Adrenal gland (tissue), 9 donors: ENCODE measurements at regions not wholly inside any gene's neighbourhood (a gene's known extent, or its start where the extent isn't known, plus 50 kb on each side); places are given as distances from the start of the nearest gene placed in this dataset.

ENCODE experiments used
- DNase-seq, 7 donors: peaks; one replicate each; pipeline ENCODE4 v3.0.0-alpha.2; 2019 to 2020
- H3K27ac ChIP-seq, 5 donors: fragments of 200-600 bp; sonication (generic) in 4 of 5; 1 replicate in 3 of 5; 2 replicates in 2 of 5; pipeline versions ENCODE4 v1.5.1 to v1.8.0; 2016 to 2020; ENCODE audit warnings: mild to moderate bottlenecking in 1 of 5
- H3K27me3 ChIP-seq: fragments of 200-600 bp; 2 replicates; pipeline ENCODE4 v1.8.0; 2021
- H3K36me3 ChIP-seq, 2 donors: fragments of 200-600 bp; replicated peaks in 1 of 2; 1 replicate in 1 of 2; 2 replicates in 1 of 2; pipeline versions ENCODE4 v1.5.1 to v1.8.0; 2018 to 2022
- H3K4me1 ChIP-seq, 2 donors: fragments of 200-600 bp; replicated peaks in 1 of 2; 1 replicate in 1 of 2; 2 replicates in 1 of 2; pipeline versions ENCODE4 v1.5.1 to v1.8.0; 2018 to 2021
- H3K4me3 ChIP-seq, 4 donors: fragments of 200-600 bp; sonication (generic) in 3 of 4; one replicate each; pipeline ENCODE4 v1.5.1; 2016 to 2018
- H3K9me3 ChIP-seq, 3 donors: fragments of 200-600 bp; sonication (generic) in 1 of 3; replicated peaks in 1 of 3; 1 replicate in 2 of 3; 2 replicates in 1 of 3; pipeline versions ENCODE4 v1.5.1 to v1.8.0; 2016 to 2021
- POLR2A ChIP-seq, 2 donors: fragments of 450-650 bp; IDR thresholded peaks; one replicate each; pipeline ENCODE4 v1.6.1; 2017; ENCODE audit warnings: antibody characterized with exemption in 2 of 2, mild to moderate bottlenecking in 2 of 2, moderate library complexity in 1 of 2
- WGBS, 4 donors: extraction: QIAGEN DNeasy Blood & Tissue Kit in 2 of 4; methylation state at CpG; one replicate each; pipeline versions ENCODE4 v1.1.5 to v1.1.7; 2013 to 2017; 5-methylcytosine and 5-hydroxymethylcytosine counted together
- intact Hi-C, 2 donors: fragments of 100-400 bp; cut with DNase I; formaldehyde crosslinking; loops; one replicate each; pipeline versions ENCODE4 v1.14.1 to v1.15.0; 2022 to 2023
- TF ChIP-seq, protein P1 (sequence below), 6 experiments: fragments of 450-650 bp in 4 of 6; fragments of 200-600 bp in 2 of 6; sonication (generic) in 1 of 6; IDR thresholded peaks; 1 replicate in 5 of 6; 2 replicates in 1 of 6; pipeline versions ENCODE4 v1.5.1 to v1.8.0; 2016 to 2021; ENCODE audit warnings: antibody characterized with exemption in 6 of 6, mild to moderate bottlenecking in 2 of 6, moderate library complexity in 1 of 6
- donor health status: healthy with polysubstance abuse.
- donor health status: Bipolar disorder and iron deficiency.
- donor health status: DM: yes; HTN: yes; CAD: no.
- donor health status: DM: no; HTN: no; CAD: no.
- donor health status: DM: no; HTN: no; CAD: no.

- no peaks in the 10 kb centered on the region for H3K4me1 ChIP-seq
- no peaks in the 10 kb centered on the region for H3K9me3 ChIP-seq
- no peak overlapping the region for H3K27ac ChIP-seq
- H3K27me3 ChIP-seq: no peaks in the 10 kb centered on the region
- intact Hi-C loops: no loop called here
- TF ChIP-seq, protein P1, sequence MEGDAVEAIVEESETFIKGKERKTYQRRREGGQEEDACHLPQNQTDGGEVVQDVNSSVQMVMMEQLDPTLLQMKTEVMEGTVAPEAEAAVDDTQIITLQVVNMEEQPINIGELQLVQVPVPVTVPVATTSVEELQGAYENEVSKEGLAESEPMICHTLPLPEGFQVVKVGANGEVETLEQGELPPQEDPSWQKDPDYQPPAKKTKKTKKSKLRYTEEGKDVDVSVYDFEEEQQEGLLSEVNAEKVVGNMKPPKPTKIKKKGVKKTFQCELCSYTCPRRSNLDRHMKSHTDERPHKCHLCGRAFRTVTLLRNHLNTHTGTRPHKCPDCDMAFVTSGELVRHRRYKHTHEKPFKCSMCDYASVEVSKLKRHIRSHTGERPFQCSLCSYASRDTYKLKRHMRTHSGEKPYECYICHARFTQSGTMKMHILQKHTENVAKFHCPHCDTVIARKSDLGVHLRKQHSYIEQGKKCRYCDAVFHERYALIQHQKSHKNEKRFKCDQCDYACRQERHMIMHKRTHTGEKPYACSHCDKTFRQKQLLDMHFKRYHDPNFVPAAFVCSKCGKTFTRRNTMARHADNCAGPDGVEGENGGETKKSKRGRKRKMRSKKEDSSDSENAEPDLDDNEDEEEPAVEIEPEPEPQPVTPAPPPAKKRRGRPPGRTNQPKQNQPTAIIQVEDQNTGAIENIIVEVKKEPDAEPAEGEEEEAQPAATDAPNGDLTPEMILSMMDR (IDR thresholded peaks at IDR 0.05): no peak
- TF ChIP-seq POLR2A (IDR thresholded peaks at IDR 0.05): no peak
- WGBS, 4 donors: 62 to 75% (median 65%) methylated on average over 4 of the region's 4 CpGs
- DNase-seq: no peak
- H3K36me3 ChIP-seq: no peaks in the 10 kb centered on the region
- H3K4me3 ChIP-seq: no peak overlapping the region
Observed at GRCh38 chr17:54177606-54178308, 355.0 kb downstream of the KIF2B start.

DNA sequence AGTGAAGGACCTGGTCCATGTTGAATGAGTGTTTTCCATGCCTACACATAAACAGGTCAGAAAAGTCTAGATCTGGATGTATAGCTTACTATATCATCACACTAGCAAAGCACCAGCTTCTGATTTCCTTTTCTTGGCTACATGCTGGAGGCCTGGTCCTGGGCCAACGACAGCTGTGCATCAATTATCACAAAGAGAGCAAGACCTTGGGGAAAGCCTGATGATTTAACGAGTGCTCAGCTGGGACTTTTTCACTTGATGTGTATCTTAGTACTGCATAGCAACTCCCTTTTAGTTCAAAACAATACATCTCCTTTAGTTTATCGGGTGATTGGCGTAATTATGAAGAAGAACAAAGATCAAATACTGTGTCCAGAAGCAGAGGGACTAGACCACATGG, 358.2 kb downstream of the KIF2B start:
- DNase-seq: no peak
- no peaks in the 10 kb centered on the region for H3K4me1 ChIP-seq
- 46 to 51% (median 47%) methylated on average over 4 of the region's 4 CpGs for WGBS, 4 donors
- no peaks in the 10 kb centered on the region for H3K9me3 ChIP-seq
- H3K27ac ChIP-seq: no peak overlapping the region
- no peaks in the 10 kb centered on the region for H3K27me3 ChIP-seq
- no peaks in the 10 kb centered on the region for H3K36me3 ChIP-seq
- no peak for TF ChIP-seq POLR2A (IDR thresholded peaks at IDR 0.05)
- TF ChIP-seq, protein P1 (IDR thresholded peaks at IDR 0.05): no peak
- intact Hi-C loops: no loop called here
- no peak overlapping the region for H3K4me3 ChIP-seq

DNA sequence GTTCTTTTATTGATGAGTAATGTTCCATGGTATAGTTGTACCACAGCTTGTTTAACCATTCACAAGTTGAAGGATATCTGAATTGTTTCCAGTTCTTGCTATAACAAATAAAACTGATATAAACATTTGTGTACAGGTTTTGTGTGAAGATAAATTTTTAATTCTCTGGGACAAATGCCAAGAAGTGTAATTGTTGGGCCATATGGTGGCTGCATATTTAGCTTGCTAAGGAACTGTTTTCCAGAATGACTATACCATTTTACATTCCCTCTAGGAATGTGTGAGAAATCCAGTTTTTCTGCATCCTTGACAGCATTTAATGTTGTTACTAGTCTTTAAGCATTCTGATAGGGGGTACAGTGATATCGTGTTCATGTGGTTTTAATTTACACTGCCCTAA, 368.5 kb downstream of the KIF2B start:
- Histone ChIP-seq H3K4me3 (no peak overlapping the region), H3K36me3 (no peaks in the 10 kb centered on the region), H3K9me3 (no peaks in the 10 kb centered on the region), H3K4me1 (no peaks in the 10 kb centered on the region), H3K27me3 (no peaks in the 10 kb centered on the region), H3K27ac (no peak overlapping the region)
- 75 to 96% (median 87%) methylated on average over 1 of the region's 1 CpG for WGBS, 4 donors
- intact Hi-C loops: no loop called here
- no peak for DNase-seq
- TF ChIP-seq, protein P1 (IDR thresholded peaks at IDR 0.05): no peak
- no peak for TF ChIP-seq POLR2A (IDR thresholded peaks at IDR 0.05)

GRCh38 chr17:54194268-54194667, 371.5 kb downstream of the KIF2B start:
- no peaks in the 10 kb centered on the region for H3K36me3 ChIP-seq
- H3K4me1 ChIP-seq: no peaks in the 10 kb centered on the region
- no peaks in the 10 kb centered on the region for H3K27me3 ChIP-seq
- no peaks in the 10 kb centered on the region for H3K9me3 ChIP-seq
- DNase-seq: no peak
- WGBS, 4 donors: 46 to 60% (median 56%) methylated on average over 1 of the region's 1 CpG
- TF ChIP-seq POLR2A (IDR thresholded peaks at IDR 0.05): no peak
- TF ChIP-seq, protein P1 (IDR thresholded peaks at IDR 0.05): no peak
- intact Hi-C loops: no loop called here
- H3K27ac ChIP-seq: no peak overlapping the region
- no peak overlapping the region for H3K4me3 ChIP-seq
